ENCODE measurements at regions not wholly inside any gene's neighbourhood (a gene's known extent, or its start where the extent isn't known, plus 50 kb on each side); places are given as distances from the start of the nearest gene placed in this dataset.

DNA sequence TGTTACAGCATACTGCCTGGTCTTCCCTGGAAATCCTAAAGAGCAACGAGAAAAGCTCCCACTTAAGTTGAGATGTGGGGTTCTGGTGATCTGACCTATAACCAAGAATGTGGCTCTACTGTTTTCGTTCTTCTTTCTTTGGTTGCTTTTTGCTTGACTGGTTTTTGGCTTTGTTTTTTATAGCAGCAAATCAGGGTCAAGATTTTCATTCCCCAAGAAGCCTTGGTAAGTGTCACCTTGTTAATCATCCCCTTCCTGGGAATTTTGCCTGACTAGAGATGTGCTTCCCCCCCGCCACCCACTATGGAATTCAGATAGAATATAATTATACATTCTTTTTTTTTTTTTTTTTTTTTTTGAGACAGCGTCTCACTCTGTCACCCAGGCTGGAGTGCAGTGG is 116.7 kb upstream of the FOXN3 start:
- TF ChIP-seq, protein P1, sequence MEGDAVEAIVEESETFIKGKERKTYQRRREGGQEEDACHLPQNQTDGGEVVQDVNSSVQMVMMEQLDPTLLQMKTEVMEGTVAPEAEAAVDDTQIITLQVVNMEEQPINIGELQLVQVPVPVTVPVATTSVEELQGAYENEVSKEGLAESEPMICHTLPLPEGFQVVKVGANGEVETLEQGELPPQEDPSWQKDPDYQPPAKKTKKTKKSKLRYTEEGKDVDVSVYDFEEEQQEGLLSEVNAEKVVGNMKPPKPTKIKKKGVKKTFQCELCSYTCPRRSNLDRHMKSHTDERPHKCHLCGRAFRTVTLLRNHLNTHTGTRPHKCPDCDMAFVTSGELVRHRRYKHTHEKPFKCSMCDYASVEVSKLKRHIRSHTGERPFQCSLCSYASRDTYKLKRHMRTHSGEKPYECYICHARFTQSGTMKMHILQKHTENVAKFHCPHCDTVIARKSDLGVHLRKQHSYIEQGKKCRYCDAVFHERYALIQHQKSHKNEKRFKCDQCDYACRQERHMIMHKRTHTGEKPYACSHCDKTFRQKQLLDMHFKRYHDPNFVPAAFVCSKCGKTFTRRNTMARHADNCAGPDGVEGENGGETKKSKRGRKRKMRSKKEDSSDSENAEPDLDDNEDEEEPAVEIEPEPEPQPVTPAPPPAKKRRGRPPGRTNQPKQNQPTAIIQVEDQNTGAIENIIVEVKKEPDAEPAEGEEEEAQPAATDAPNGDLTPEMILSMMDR (IDR thresholded peaks at IDR 0.05) = no peak
- no peak for TF ChIP-seq POLR2A (IDR thresholded peaks at IDR 0.05)
- DNase-seq = no peak
- intact Hi-C loops (cut with DNase I; ENCODE audit: low total_unique reads) = no loop called here
- Histone ChIP-seq H3K27ac (no peak overlapping the region), H3K27me3 (no peaks in the 10 kb centered on the region), H3K4me3 (no peak overlapping the region), H3K4me1 (no peaks in the 10 kb centered on the region), H3K9me3 (no peaks in the 10 kb centered on the region), H3K36me3 (ENCODE audit: low read depth, missing control alignments) (no peaks in the 10 kb centered on the region)
- 82 to 93% methylated on average over 4 of the region's 4 CpGs for WGBS, 2 donors

DNA sequence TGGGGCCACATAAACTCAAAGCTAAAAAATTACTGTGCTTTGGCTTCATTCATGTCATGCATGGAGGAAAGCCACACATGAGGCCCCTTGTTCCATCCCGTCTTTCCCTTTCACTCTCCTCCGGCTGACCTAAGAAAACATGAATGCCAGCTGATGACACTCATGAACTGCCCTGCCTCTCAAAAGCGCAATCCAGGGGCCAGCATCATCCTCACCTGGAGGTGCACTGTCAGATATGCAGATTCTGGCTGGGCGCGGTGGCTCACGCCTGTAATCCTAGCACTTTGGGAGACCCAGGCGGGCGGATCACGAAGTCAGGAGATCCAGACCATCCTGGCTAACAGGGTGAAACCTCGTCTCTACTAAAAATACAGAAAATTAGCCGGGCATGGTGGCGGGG is 116.1 kb upstream of the FOXN3 start:
- intact Hi-C loops (cut with DNase I; ENCODE audit: low total_unique reads) = no loop called here
- H3K27me3 ChIP-seq = no peaks in the 10 kb centered on the region
- no peak overlapping the region for H3K27ac ChIP-seq
- H3K36me3 ChIP-seq (ENCODE audit: low read depth, missing control alignments) = no peaks in the 10 kb centered on the region
- 62 to 81% methylated on average over 11 to 12 of the region's 12 CpGs for WGBS, 2 donors
- no peak for TF ChIP-seq POLR2A (IDR thresholded peaks at IDR 0.05)
- TF ChIP-seq, protein P1 (IDR thresholded peaks at IDR 0.05) = no peak
- no peak for DNase-seq
- no peaks in the 10 kb centered on the region for H3K9me3 ChIP-seq
- H3K4me3 ChIP-seq = peak overlapping the region in 1 of 2 donors; percentile 18
- H3K4me1 ChIP-seq = no peaks in the 10 kb centered on the region

DNA sequence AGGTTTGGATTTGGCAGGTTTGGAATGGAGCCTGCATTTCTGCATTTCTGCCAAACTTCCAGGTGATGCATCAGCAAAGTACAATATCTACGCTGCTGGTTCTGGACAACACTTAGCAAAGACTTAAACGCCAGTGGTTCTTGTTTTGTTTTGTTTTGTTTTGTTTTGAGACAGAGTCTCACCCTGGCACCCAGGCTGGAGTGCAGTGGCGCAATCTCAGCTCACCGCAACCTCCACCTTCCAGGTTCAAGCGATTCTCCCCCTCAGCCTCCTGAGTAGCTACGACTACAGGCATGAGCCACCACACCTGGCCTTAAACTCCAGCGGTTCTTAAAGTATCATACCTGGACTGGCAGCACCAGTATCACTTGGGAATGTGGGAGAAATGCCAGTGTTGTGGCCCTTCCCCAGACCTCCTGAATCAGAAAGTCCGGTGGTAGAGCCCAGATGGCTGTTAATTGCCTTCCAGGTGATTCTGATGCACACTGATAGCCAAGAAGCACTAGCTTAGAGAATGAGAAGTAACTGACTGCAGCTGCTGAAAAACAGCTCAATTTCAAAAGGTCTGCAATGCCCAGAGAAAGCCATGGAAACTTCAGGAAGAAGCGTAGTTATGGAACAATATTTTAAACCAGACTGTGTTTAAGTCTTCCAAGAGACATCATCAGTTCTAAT is 114.8 kb upstream of the FOXN3 start:
- no peaks in the 10 kb centered on the region for H3K27me3 ChIP-seq
- intact Hi-C loops (cut with DNase I; ENCODE audit: low total_unique reads) = no loop called here

DNA sequence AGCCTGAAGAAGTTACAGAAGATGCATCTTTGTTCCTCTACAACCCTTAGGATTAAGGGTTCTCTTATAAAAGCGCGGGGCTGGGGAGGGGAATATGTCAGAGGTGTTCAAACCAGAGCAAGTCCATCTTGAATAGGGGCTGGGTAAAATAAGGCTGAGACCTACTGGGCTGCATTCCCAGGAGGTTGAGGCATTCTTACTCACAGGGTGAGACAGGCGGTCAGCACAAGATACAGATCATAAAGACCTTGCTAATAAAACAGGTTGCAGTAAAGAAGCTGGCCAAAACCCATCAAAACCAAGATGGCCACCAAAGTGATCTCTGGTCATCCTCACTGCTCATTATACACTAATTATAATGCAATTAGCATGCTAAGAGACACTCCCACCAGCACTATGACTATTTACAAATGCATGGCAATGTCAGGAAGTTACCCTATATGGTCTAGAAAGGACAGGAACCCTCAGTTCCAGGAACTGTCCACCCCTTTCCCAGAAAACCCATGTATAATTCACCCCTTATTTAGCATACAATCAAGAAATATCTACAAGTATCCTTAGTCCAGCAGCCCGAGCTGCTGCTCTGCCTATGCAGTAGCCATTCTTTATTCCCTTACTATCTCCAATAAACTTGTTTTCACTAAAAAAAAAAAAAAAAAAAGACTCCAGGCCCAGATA is 108.1 kb upstream of the FOXN3 start:
- intact Hi-C loops (cut with DNase I; ENCODE audit: low total_unique reads) = no loop called here
- H3K9me3 ChIP-seq = no peaks in the 10 kb centered on the region
- no peaks in the 10 kb centered on the region for H3K4me1 ChIP-seq
- WGBS, 2 donors = 86 to 95% methylated on average over 3 to 4 of the region's 4 CpGs
- no peak overlapping the region for H3K27ac ChIP-seq
- H3K36me3 ChIP-seq (ENCODE audit: low read depth, missing control alignments) = no peaks in the 10 kb centered on the region
- no peak overlapping the region for H3K4me3 ChIP-seq
- TF ChIP-seq, protein P1 (IDR thresholded peaks at IDR 0.05) = no peak
- H3K27me3 ChIP-seq = no peaks in the 10 kb centered on the region
- no peak for DNase-seq

More for the DNA sequence above, 114.8 kb upstream of the FOXN3 start:
- H3K4me1 ChIP-seq = no peaks in the 10 kb centered on the region
- H3K9me3 ChIP-seq = no peaks in the 10 kb centered on the region
- no peak overlapping the region for H3K4me3 ChIP-seq
- 92 to 94% methylated on average over 9 of the region's 9 CpGs for WGBS, 2 donors
- TF ChIP-seq, protein P1 (IDR thresholded peaks at IDR 0.05) = no peak
- TF ChIP-seq POLR2A (IDR thresholded peaks at IDR 0.05) = no peak
- H3K27ac ChIP-seq = no peak overlapping the region
- DNase-seq = no peak
- H3K36me3 ChIP-seq (ENCODE audit: low read depth, missing control alignments) = no peaks in the 10 kb centered on the region

DNA sequence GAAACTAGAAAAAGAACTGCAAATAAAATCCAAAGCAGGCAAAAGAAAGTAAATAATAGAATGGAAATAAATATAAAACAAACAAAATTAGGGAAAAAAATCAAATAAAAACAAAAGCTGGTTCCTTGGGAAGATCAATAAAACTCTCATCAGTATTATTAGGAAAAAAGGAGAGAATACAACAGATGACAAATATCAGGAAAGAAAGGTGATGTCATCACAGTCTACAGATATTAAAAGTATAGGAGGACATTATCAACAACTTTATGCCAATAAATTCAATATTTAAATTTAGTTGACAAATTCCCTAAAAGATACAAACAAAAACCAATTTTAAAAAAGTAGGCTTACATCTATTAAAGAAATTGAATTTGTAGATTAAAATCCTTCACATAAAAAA is 107.4 kb upstream of the FOXN3 start:
- no peak overlapping the region for H3K27ac ChIP-seq
- H3K4me1 ChIP-seq = no peaks in the 10 kb centered on the region
- H3K27me3 ChIP-seq = no peaks in the 10 kb centered on the region
- no peak overlapping the region for H3K4me3 ChIP-seq
- intact Hi-C loops (cut with DNase I; ENCODE audit: low total_unique reads) = no loop called here
- no peaks in the 10 kb centered on the region for H3K36me3 ChIP-seq (ENCODE audit: low read depth, missing control alignments)
- H3K9me3 ChIP-seq = no peaks in the 10 kb centered on the region
- TF ChIP-seq POLR2A (IDR thresholded peaks at IDR 0.05) = no peak
- TF ChIP-seq, protein P1 (IDR thresholded peaks at IDR 0.05) = no peak
- no peak for DNase-seq
